ENCODE measurements at regions not wholly inside any gene's neighbourhood (a gene's known extent, or its start where the extent isn't known, plus 50 kb on each side); places are given as distances from the start of the nearest gene placed in this dataset.

- TF ChIP-seq NR2F6 (CRISPR knock-in tag; IDR thresholded peaks at IDR 0.05), result no peak
- TF ChIP-seq POLR2AphosphoS5 (IDR thresholded peaks at IDR 0.05; ENCODE audit: control insufficient read depth, insufficient read depth, low read depth, low read length), result no peak
- TF ChIP-seq E4F1 (CRISPR knock-in tag; IDR thresholded peaks at IDR 0.05; ENCODE audit: borderline replicate concordance), result no peak
- Histone ChIP-seq H4K20me1 (replicated peaks; ENCODE audit: control insufficient read depth, insufficient read depth, low read length) (no peaks in the 10 kb centered on the region), H3K4me3 (no peak overlapping the region), H3K79me2 (ENCODE audit: control insufficient read depth, insufficient read depth, low read length) (no peaks in the 10 kb centered on the region), H3K9me3 (replicated peaks; ENCODE audit: control insufficient read depth, insufficient read depth, low read depth, low read length) (no peaks in the 10 kb centered on the region), H3K4me1 (replicated peaks in 1 of 2; ENCODE audit: control insufficient read depth in 2 of 2, insufficient read depth in 2 of 2, low read length in 2 of 2) (no peaks in the 10 kb centered on the region), H3K9ac (ENCODE audit: insufficient read depth in 1 of 2, low read depth in 2 of 2, low read length in 2 of 2) (no peak overlapping the region), H3K27ac (ENCODE audit: extremely low read depth, low read depth, low read length) (no peak overlapping the region), H3K4me2 (ENCODE audit: insufficient read depth, low read length) (no peak overlapping the region), H3K27me3 (ENCODE audit: control insufficient read depth in 2 of 2, insufficient read depth in 2 of 2, low read length in 2 of 2) (no peaks in the 10 kb centered on the region), H2AFZ (ENCODE audit: low read depth, low read length) (no peak overlapping the region), H3K36me3 (ENCODE audit: control insufficient read depth, insufficient read depth, low read length) (no peaks in the 10 kb centered on the region), H3K9me1 (ENCODE audit: control insufficient read depth, insufficient read depth, low read length) (no peaks in the 10 kb centered on the region)
- intact Hi-C loops (cut with micrococcal nuclease) (loop anchor here (10.0 kb wide), 2 partner anchors 1548 to 1668 kb away; no protein-coding TSS in a partner anchor), in situ Hi-C loops (cut with MboI) (no loop called here)
- CTCF ChIA-PET (ENCODE audit: low intra/inter-chr PET ratio), result no interaction called here
- DNase-seq (ENCODE audit: extremely low read depth in 1 of 4, low spot score in 3 of 4) (no peak), FAIRE-seq (no peak), ATAC-seq (no peak)
- BruUV-seq (replicated peaks), result no TSS peak
- 13% methylated on average over 3 of the region's 3 CpGs for WGBS (ENCODE audit: insufficient coverage, low coverage, missing lambda C conversion rate)
- POLR2A ChIA-PET, result no interaction called here
Observed at GRCh38 chr3:21893242-21893641, 142.2 kb upstream of the ZNF385D start.
